GM12874 (cell line): ENCODE measurements at regions not wholly inside any gene's neighbourhood (a gene's known extent, or its start where the extent isn't known, plus 50 kb on each side); places are given as distances from the start of the nearest gene placed in this dataset.

Experiments
- CTCF ChIP-seq: IDR thresholded peaks from 2 replicates; pipeline ENCODE4 v1.5.1; 2011; ENCODE audit warnings: low read depth, mild to moderate bottlenecking, control low read depth, low read length, moderate library complexity; ENCODE audit not compliant: insufficient read depth

- TF ChIP-seq CTCF = no peak
These were observed 150.7 kb upstream of the LSM8 start for GRCh38 chr7:118033273-118033672.

GRCh38 chr7:118039963-118040489, 143.9 kb upstream of the LSM8 start:
- no peak for TF ChIP-seq CTCF

GRCh38 chr7:118040562-118040961, 143.4 kb upstream of the LSM8 start:
- no peak for TF ChIP-seq CTCF

- TF ChIP-seq CTCF = no peak
These were observed 142.6 kb upstream of the LSM8 start for GRCh38 chr7:118041251-118041878.

GRCh38 chr7:118045629-118046028, 138.3 kb upstream of the LSM8 start:
- no peak for TF ChIP-seq CTCF

GRCh38 chr7:118046086-118046485, 137.9 kb upstream of the LSM8 start:
- TF ChIP-seq CTCF = no peak

GRCh38 chr7:118046801-118047200, 137.2 kb upstream of the LSM8 start:
- TF ChIP-seq CTCF = no peak

GRCh38 chr7:118052336-118052735, 131.6 kb upstream of the LSM8 start:
- TF ChIP-seq CTCF = no peak
